Neural crest cell (in vitro differentiated cells): ENCODE measurements at regions not wholly inside any gene's neighbourhood (a gene's known extent, or its start where the extent isn't known, plus 50 kb on each side); places are given as distances from the start of the nearest gene placed in this dataset.
A peak's percentile ranks its signal among the peaks of the same experiment; 100 is the strongest.

Source experiments
- DNase-seq: peaks from one replicate; pipeline ENCODE4 v3.0.0; 2021; ENCODE audit warnings: low read depth, mixed read lengths, low spot score
- H3K27ac Mint-ChIP-seq: one replicate; pipeline ENCODE4 v1.8.0; 2021; ENCODE audit warnings: mild to moderate bottlenecking, mixed read lengths; ENCODE audit not compliant: unreplicated experiment
- H3K27me3 Mint-ChIP-seq: 2 replicates; pipeline ENCODE4 v1.8.0; 2021; ENCODE audit warnings: low read depth, mild to moderate bottlenecking, mixed read lengths
- H3K36me3 Mint-ChIP-seq: 2 replicates; pipeline ENCODE4 v1.8.0; 2021; ENCODE audit warnings: low read depth, mild to moderate bottlenecking, mixed read lengths
- H3K4me1 Mint-ChIP-seq: 2 replicates; pipeline ENCODE4 v1.8.0; 2021; ENCODE audit warnings: mixed read lengths
- H3K4me3 Mint-ChIP-seq: one replicate; pipeline ENCODE4 v1.8.0; 2021; ENCODE audit warnings: mild to moderate bottlenecking, mixed read lengths
- H3K9me3 Mint-ChIP-seq: 2 replicates; pipeline ENCODE4 v1.8.0; 2021; ENCODE audit warnings: mixed read lengths
- TF ChIP-seq, protein P1 (sequence below): fragments of 200-600 bp; sonication (generic); conservative IDR thresholded peaks from 2 replicates; pipeline ENCODE4 v1.5.0; 2021; ENCODE audit warnings: antibody characterized with exemption, mild to moderate bottlenecking

GRCh38 chr20:7596541-7596940 is 343.7 kb downstream of the HAO1 start:
- Mint-ChIP-seq H3K9me3 (no peaks in the 10 kb centered on the region), H3K4me1 (no peaks in the 10 kb centered on the region), H3K27ac (no peak overlapping the region), H3K36me3 (no peaks in the 10 kb centered on the region), H3K27me3 (no peaks in the 10 kb centered on the region), H3K4me3 (no peak overlapping the region)
- TF ChIP-seq, protein P1, sequence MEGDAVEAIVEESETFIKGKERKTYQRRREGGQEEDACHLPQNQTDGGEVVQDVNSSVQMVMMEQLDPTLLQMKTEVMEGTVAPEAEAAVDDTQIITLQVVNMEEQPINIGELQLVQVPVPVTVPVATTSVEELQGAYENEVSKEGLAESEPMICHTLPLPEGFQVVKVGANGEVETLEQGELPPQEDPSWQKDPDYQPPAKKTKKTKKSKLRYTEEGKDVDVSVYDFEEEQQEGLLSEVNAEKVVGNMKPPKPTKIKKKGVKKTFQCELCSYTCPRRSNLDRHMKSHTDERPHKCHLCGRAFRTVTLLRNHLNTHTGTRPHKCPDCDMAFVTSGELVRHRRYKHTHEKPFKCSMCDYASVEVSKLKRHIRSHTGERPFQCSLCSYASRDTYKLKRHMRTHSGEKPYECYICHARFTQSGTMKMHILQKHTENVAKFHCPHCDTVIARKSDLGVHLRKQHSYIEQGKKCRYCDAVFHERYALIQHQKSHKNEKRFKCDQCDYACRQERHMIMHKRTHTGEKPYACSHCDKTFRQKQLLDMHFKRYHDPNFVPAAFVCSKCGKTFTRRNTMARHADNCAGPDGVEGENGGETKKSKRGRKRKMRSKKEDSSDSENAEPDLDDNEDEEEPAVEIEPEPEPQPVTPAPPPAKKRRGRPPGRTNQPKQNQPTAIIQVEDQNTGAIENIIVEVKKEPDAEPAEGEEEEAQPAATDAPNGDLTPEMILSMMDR, result no peak
- no peak for DNase-seq

DNA sequence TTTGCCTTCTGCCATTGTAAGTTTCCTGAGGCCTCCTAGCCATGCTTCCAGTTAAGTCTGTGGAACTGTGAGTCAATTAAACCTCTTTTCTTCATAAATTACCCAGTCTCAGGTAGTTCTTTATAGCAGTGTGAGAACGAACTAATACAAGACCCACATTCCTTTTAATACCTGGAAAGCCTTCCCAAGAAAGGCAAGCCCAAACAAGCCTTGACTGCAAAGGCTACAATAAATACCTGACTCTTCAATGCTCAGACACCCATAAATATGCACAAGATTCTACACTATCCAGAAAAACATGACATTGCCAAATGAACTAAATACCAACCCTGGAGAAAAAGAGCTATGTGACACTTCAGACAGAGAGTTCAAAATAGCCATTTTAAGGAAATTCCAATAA is 338.8 kb downstream of the HAO1 start:
- Mint-ChIP-seq H3K4me3 (no peak overlapping the region), H3K9me3 (no peaks in the 10 kb centered on the region), H3K27ac (no peak overlapping the region), H3K27me3 (peaks cover 14% of the 10 kb centered on the region), H3K36me3 (no peaks in the 10 kb centered on the region), H3K4me1 (no peaks in the 10 kb centered on the region)
- DNase-seq, result no peak
- TF ChIP-seq, protein P1, result no peak

DNA sequence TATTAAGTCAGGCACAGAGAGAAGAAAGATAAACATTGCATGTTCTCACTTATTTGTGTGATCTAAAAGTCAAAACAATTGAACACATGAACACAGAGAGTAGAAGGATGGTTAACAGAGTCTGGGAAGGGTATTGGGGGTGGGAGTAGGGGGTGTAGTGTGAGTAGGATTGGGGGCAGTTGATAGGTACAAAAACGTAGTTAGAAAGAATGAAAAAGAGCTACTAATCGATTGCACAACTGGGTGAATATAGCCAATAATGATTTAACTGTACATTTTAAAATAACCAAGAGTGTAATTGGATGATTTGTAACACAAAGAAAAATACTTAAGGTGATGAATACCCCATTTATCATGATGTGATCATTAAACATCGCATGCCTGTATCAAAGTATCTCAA is 333.3 kb downstream of the HAO1 start:
- Mint-ChIP-seq H3K27me3 (peaks cover 38% of the 10 kb centered on the region), H3K27ac (no peak overlapping the region), H3K36me3 (no peaks in the 10 kb centered on the region), H3K4me1 (no peaks in the 10 kb centered on the region), H3K4me3 (no peak overlapping the region), H3K9me3 (no peaks in the 10 kb centered on the region)
- DNase-seq, result no peak
- TF ChIP-seq, protein P1, result no peak

DNA sequence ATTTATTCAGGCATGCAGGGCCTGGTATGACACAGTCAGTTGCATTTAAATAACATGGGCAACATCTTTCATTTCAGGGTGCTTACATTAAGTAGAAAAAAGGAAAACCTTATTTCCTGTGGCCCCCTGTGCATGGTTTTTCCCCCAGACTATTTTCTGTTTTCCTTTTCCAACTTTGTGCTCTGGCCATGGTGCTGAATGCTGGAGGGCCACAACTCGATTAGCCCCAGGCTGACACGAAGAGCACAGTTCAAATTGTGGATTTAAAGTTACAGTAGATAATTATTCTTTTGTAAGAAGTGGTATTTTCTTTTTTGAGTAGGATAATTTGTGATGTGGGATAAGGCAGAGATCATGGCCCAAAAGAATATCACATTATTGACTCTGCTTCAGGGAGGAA is 332.0 kb downstream of the HAO1 start:
- Mint-ChIP-seq H3K27ac (no peak overlapping the region), H3K4me1 (no peaks in the 10 kb centered on the region), H3K36me3 (no peaks in the 10 kb centered on the region), H3K9me3 (no peaks in the 10 kb centered on the region), H3K27me3 (peaks cover 42% of the 10 kb centered on the region), H3K4me3 (no peak overlapping the region)
- DNase-seq, result peak; percentile 15
- TF ChIP-seq, protein P1, result no peak

DNA sequence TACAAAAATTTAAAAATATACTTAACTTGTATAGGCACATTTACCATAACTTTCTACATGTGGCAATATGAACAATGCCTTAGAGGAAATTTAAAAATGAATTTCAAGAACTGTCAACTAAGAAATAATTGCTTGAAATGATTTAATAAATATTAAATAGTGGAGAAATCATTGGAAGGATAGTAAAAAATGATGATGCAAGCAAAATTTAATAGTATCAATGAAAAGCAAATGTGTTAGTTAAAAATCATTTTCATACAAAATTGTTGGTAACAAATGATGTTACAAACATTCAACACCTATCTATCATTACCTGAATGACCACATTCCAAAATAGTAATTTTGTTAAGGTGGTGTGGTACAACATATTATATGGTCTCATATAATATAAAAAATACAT is 331.0 kb downstream of the HAO1 start:
- H3K27me3 Mint-ChIP-seq, result peaks cover 43% of the 10 kb centered on the region
- H3K36me3 Mint-ChIP-seq, result no peaks in the 10 kb centered on the region
- DNase-seq, result no peak
- H3K4me3 Mint-ChIP-seq, result no peak overlapping the region
- H3K4me1 Mint-ChIP-seq, result no peaks in the 10 kb centered on the region
- TF ChIP-seq, protein P1, result no peak
- H3K27ac Mint-ChIP-seq, result no peak overlapping the region
- H3K9me3 Mint-ChIP-seq, result no peaks in the 10 kb centered on the region

DNA sequence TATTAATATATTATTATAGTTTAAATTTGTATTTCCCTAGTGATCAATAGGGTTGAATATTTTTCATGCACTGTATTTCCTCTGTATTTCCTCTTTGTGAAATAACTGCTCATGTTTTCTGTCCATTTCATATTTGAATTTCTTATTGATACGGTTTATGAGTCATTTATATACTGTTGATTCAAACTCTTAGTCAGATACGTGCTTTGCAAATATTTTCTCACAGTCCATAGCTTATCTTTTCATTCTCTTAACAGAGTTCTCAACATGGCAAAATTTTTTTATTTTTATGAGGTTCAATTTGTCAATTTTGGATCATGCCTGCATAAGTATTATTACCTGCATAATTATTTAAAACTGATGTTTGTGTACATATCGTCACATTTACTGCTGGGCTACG is 329.6 kb downstream of the HAO1 start:
- Mint-ChIP-seq H3K36me3 (no peaks in the 10 kb centered on the region), H3K4me1 (no peaks in the 10 kb centered on the region), H3K4me3 (no peak overlapping the region), H3K27me3 (peaks cover 49% of the 10 kb centered on the region), H3K27ac (no peak overlapping the region), H3K9me3 (no peaks in the 10 kb centered on the region)
- TF ChIP-seq, protein P1, result no peak
- no peak for DNase-seq
